Parathyroid adenoma (tissue), 2 donors: ENCODE measurements at regions not wholly inside any gene's neighbourhood (a gene's known extent, or its start where the extent isn't known, plus 50 kb on each side); places are given as distances from the start of the nearest gene placed in this dataset.

Experiments used
- H2AFZ ChIP-seq: fragments of 300-600 bp; sonication (generic); one replicate; pipeline ENCODE4 v1.7.0; 2017; ENCODE audit warnings: antibody characterized with exemption, mild to moderate bottlenecking
- H3K27ac ChIP-seq: fragments of 300-600 bp; sonication (generic); one replicate; pipeline ENCODE4 v1.7.0; 2017
- H3K27me3 ChIP-seq: fragments of 300-600 bp; sonication (generic); one replicate; pipeline ENCODE4 v1.7.0; 2017; ENCODE audit warnings: low read length; ENCODE audit not compliant: control insufficient read depth, insufficient read depth
- H3K36me3 ChIP-seq: fragments of 300-600 bp; sonication (generic); one replicate; pipeline ENCODE4 v1.7.0; 2017; ENCODE audit warnings: low read length; ENCODE audit not compliant: control insufficient read depth, insufficient read depth
- H3K4me1 ChIP-seq: fragments of 300-600 bp; sonication (generic); one replicate; pipeline ENCODE4 v1.7.0; 2017; ENCODE audit warnings: control low read depth
- H3K4me2 ChIP-seq: fragments of 300-600 bp; sonication (generic); one replicate; pipeline ENCODE4 v1.7.0; 2017; ENCODE audit warnings: low read length
- H3K4me3 ChIP-seq: fragments of 300-600 bp; sonication (generic); one replicate; pipeline ENCODE4 v1.7.0; 2017; ENCODE audit warnings: low read depth, low read length
- H3K79me2 ChIP-seq: fragments of 300-600 bp; sonication (generic); one replicate; pipeline ENCODE4 v1.7.0; 2017; ENCODE audit warnings: control low read depth
- H3K9ac ChIP-seq: fragments of 300-600 bp; sonication (generic); one replicate; pipeline ENCODE4 v1.7.0; 2017; ENCODE audit warnings: mild to moderate bottlenecking
- H3K9me3 ChIP-seq: fragments of 300-600 bp; sonication (generic); one replicate; pipeline ENCODE4 v1.7.0; 2017; ENCODE audit warnings: low read length; ENCODE audit not compliant: control insufficient read depth
- CTCF ChIP-seq: fragments of 300-600 bp; sonication (generic); IDR thresholded peaks from one replicate; pipeline ENCODE4 v1.7.0; 2017; ENCODE audit warnings: antibody characterized with exemption, mild to moderate bottlenecking
- donor health status: primary hyperparathyroidism.

GRCh38 chr12:39028382-39028781 lies 123.0 kb upstream of the CPNE8 start:
- Histone ChIP-seq H3K9me3 (no peaks in the 10 kb centered on the region), H3K4me1 (no peaks in the 10 kb centered on the region), H2AFZ (no peak overlapping the region), H3K27ac (no peak overlapping the region), H3K4me2 (no peak overlapping the region), H3K79me2 (no peaks in the 10 kb centered on the region), H3K4me3 (no peak overlapping the region), H3K36me3 (no peaks in the 10 kb centered on the region), H3K27me3 (no peaks in the 10 kb centered on the region), H3K9ac (no peak overlapping the region)
- no peak for TF ChIP-seq CTCF

GRCh38 chr12:39012870-39013269 lies 107.5 kb upstream of the CPNE8 start:
- Histone ChIP-seq H2AFZ (no peak overlapping the region), H3K4me1 (no peaks in the 10 kb centered on the region), H3K79me2 (no peaks in the 10 kb centered on the region), H3K36me3 (no peaks in the 10 kb centered on the region), H3K4me2 (no peak overlapping the region), H3K9me3 (no peaks in the 10 kb centered on the region), H3K27ac (no peak overlapping the region), H3K9ac (no peak overlapping the region), H3K27me3 (no peaks in the 10 kb centered on the region), H3K4me3 (no peak overlapping the region)
- no peak for TF ChIP-seq CTCF

- TF ChIP-seq CTCF, result no peak
These were observed 105.8 kb upstream of the CPNE8 start for GRCh38 chr12:39011166-39011565.

GRCh38 chr12:39010406-39010805 lies 105.0 kb upstream of the CPNE8 start:
- TF ChIP-seq CTCF, result no peak
- no peak overlapping the region for H3K4me2 ChIP-seq
- no peaks in the 10 kb centered on the region for H3K9me3 ChIP-seq
- H3K4me1 ChIP-seq, result no peaks in the 10 kb centered on the region
- H3K27ac ChIP-seq, result no peak overlapping the region
- no peaks in the 10 kb centered on the region for H3K36me3 ChIP-seq
- no peak overlapping the region for H3K9ac ChIP-seq
- H3K4me3 ChIP-seq, result no peak overlapping the region
- H3K79me2 ChIP-seq, result no peaks in the 10 kb centered on the region
- H3K27me3 ChIP-seq, result no peaks in the 10 kb centered on the region
- H2AFZ ChIP-seq, result no peak overlapping the region

More at GRCh38 chr12:39011166-39011565, 105.8 kb upstream of the CPNE8 start:
- no peaks in the 10 kb centered on the region for H3K9me3 ChIP-seq
- no peak overlapping the region for H3K4me3 ChIP-seq
- H3K79me2 ChIP-seq, result no peaks in the 10 kb centered on the region
- no peak overlapping the region for H2AFZ ChIP-seq
- no peak overlapping the region for H3K27ac ChIP-seq
- H3K36me3 ChIP-seq, result no peaks in the 10 kb centered on the region
- no peak overlapping the region for H3K4me2 ChIP-seq
- no peak overlapping the region for H3K9ac ChIP-seq
- H3K27me3 ChIP-seq, result no peaks in the 10 kb centered on the region
- H3K4me1 ChIP-seq, result no peaks in the 10 kb centered on the region

- Histone ChIP-seq H3K4me3 (no peak overlapping the region), H3K79me2 (no peaks in the 10 kb centered on the region), H3K27ac (no peak overlapping the region), H2AFZ (no peak overlapping the region), H3K4me1 (no peaks in the 10 kb centered on the region), H3K4me2 (no peak overlapping the region), H3K36me3 (no peaks in the 10 kb centered on the region), H3K27me3 (no peaks in the 10 kb centered on the region), H3K9ac (no peak overlapping the region), H3K9me3 (no peaks in the 10 kb centered on the region)
- TF ChIP-seq CTCF, result no peak
These were observed 102.2 kb upstream of the CPNE8 start for GRCh38 chr12:39007619-39008018.
